Endothelial cell of umbilical vein (primary cell): ENCODE measurements at regions not wholly inside any gene's neighbourhood (a gene's known extent, or its start where the extent isn't known, plus 50 kb on each side); places are given as distances from the start of the nearest gene placed in this dataset.

Experiments
- BruUV-seq: library from RNA; stranded (reverse); fragments of 400-500 nt; replicated peaks from 2 replicates; lab custom pipeline; 2021; lab: Mats Ljungman, UMichigan
- CTCF ChIA-PET: fragments of 300-600, 350-600 bp; sonication (Branson Sonifier 250); formaldehyde crosslinking; loops from one replicate; lab custom pipeline; 2021; ENCODE audit warnings: antibody characterized with exemption, inconsistent platforms; lab: Charles Lee
- POLR2A ChIA-PET: fragments of 300-600, 350-600 bp; sonication (Branson Sonifier 250); formaldehyde crosslinking; loops from one replicate; lab custom pipeline; 2021; ENCODE audit warnings: antibody characterized with exemption, inconsistent platforms; lab: Charles Lee
- DNase-seq: peaks from one replicate; pipeline ENCODE4 v3.0.0-alpha.2; 2011; ENCODE audit warnings: low read depth, low spot score
- FAIRE-seq: peaks from 2 replicates; lab custom pipeline; 2011; peaks lifted over from hg19 to GRCh38; lab: Jason Lieb, UNC
- H2AFZ ChIP-seq: 2 replicates; pipeline ENCODE4 v1.6.0; 2012; ENCODE audit warnings: low read depth, low read length, control low read depth, inconsistent platforms
- H3K27ac ChIP-seq: 2 replicates; pipeline ENCODE4 v1.5.1; 2011; ENCODE audit warnings: low read depth, mild to moderate bottlenecking, control low read depth, low read length, moderate library complexity; ENCODE audit not compliant: insufficient read depth
- H3K27me3 ChIP-seq, 2 experiments: 2 replicates each; pipeline versions ENCODE4 v1.6.0 to v1.6.1; 2011; ENCODE audit warnings: low read length in 2 of 2, mixed read lengths in 1 of 2; ENCODE audit not compliant: control insufficient read depth in 2 of 2, insufficient read depth in 2 of 2
- H3K36me3 ChIP-seq, 2 experiments: 2 replicates in 1 of 2; 3 replicates in 1 of 2; pipeline ENCODE4 v1.5.1; 2011; ENCODE audit warnings: low read length in 2 of 2, mild to moderate bottlenecking in 1 of 2, moderate library complexity in 1 of 2; ENCODE audit not compliant: control insufficient read depth in 2 of 2, insufficient read depth in 2 of 2; ENCODE audit errors: extremely low read depth in 1 of 2
- H3K4me1 ChIP-seq: 3 replicates; pipeline ENCODE4 v1.5.1; 2011; ENCODE audit warnings: mild to moderate bottlenecking, low read length; ENCODE audit not compliant: control insufficient read depth, insufficient read depth; ENCODE audit errors: extremely low read depth
- H3K4me2 ChIP-seq: 2 replicates; pipeline ENCODE4 v1.6.1; 2011; ENCODE audit warnings: low read length, control low read depth, mixed read lengths; ENCODE audit not compliant: insufficient read depth
- H3K4me3 ChIP-seq, 3 experiments: fragments of 200-600 bp in 1 of 3; sonication (generic), shearing (Covaris generic) in 1 of 3; replicated peaks in 1 of 3; 2 replicates each; pipeline ENCODE4 v1.5.1; 2011 to 2016; ENCODE audit warnings: control low read depth in 3 of 3, low read length in 3 of 3, mild to moderate bottlenecking in 2 of 3, inconsistent platforms in 1 of 3, low read depth in 1 of 3, moderate library complexity in 1 of 3; ENCODE audit not compliant: insufficient read depth in 1 of 3
- H3K79me2 ChIP-seq: 2 replicates; pipeline ENCODE4 v1.6.0; 2012; ENCODE audit warnings: low read length, inconsistent platforms; ENCODE audit not compliant: control insufficient read depth, insufficient read depth
- H3K9ac ChIP-seq: replicated peaks from 2 replicates; pipeline ENCODE3; 2011; ENCODE audit warnings: low read length, control low read depth; ENCODE audit not compliant: insufficient read depth; ENCODE audit errors: extremely low read depth
- H3K9me1 ChIP-seq: replicated peaks from 3 replicates; pipeline ENCODE4 v1.6.0; 2011; ENCODE audit warnings: mild to moderate bottlenecking, low read length; ENCODE audit not compliant: control insufficient read depth, insufficient read depth; ENCODE audit errors: extremely low read depth
- H3K9me3 ChIP-seq: replicated peaks from 2 replicates; pipeline ENCODE4 v1.5.1; 2012; ENCODE audit warnings: low read length, inconsistent platforms; ENCODE audit not compliant: control insufficient read depth, insufficient read depth
- H4K20me1 ChIP-seq: replicated peaks from 2 replicates; pipeline ENCODE3; 2011; ENCODE audit warnings: mild to moderate bottlenecking, low read length; ENCODE audit not compliant: control insufficient read depth, insufficient read depth; ENCODE audit errors: extremely low read depth
- CTCF ChIP-seq, 2 donors: IDR thresholded peaks; 1 replicate in 1 of 2; 2 replicates in 1 of 2; pipeline ENCODE4 v1.5.1; 2011; ENCODE audit warnings: low read length in 2 of 2, mild to moderate bottlenecking in 2 of 2, moderate library complexity in 2 of 2, control low read depth in 1 of 2, inconsistent platforms in 1 of 2, low read depth in 1 of 2; ENCODE audit not compliant: insufficient read depth in 1 of 2; ENCODE audit errors: extremely low read depth in 1 of 2
- EZH2 ChIP-seq: IDR thresholded peaks from 2 replicates; pipeline ENCODE4 v1.6.1; 2012; ENCODE audit warnings: borderline replicate concordance, low read depth, mild to moderate bottlenecking, moderate library complexity, low read length, inconsistent platforms; ENCODE audit not compliant: severe bottlenecking
- FOS ChIP-seq: IDR thresholded peaks from 2 replicates; pipeline ENCODE4 v1.6.1; 2011; ENCODE audit warnings: mild to moderate bottlenecking, low read length, moderate library complexity, borderline replicate concordance; ENCODE audit not compliant: insufficient read depth
- GATA2 ChIP-seq: IDR thresholded peaks from 2 replicates; pipeline ENCODE4 v1.7.0; 2011; ENCODE audit warnings: low read depth, mild to moderate bottlenecking, moderate library complexity, mixed read lengths, low read length; ENCODE audit not compliant: insufficient read length, insufficient read depth
- JUN ChIP-seq: IDR thresholded peaks from 2 replicates; pipeline ENCODE4 v1.6.1; 2011; ENCODE audit warnings: borderline replicate concordance, low read depth; ENCODE audit not compliant: insufficient read length, insufficient read depth
- MYC ChIP-seq: IDR thresholded peaks from one replicate; pipeline ENCODE4 v1.6.1; 2011; ENCODE audit warnings: mild to moderate bottlenecking, low read depth, low read length
- POLR2A ChIP-seq: IDR thresholded peaks from 2 replicates; pipeline ENCODE4 v1.6.1; 2012; ENCODE audit warnings: low read depth, mild to moderate bottlenecking, control low read depth, low read length
- POLR2AphosphoS5 ChIP-seq: IDR thresholded peaks from 2 replicates; pipeline ENCODE4 v1.6.1; 2012; ENCODE audit warnings: low read depth, mild to moderate bottlenecking, control low read depth, low read length, moderate library complexity; ENCODE audit not compliant: insufficient read depth
- dilution Hi-C: fragments of 300-500 bp; cut with MboI; formaldehyde crosslinking; loops from one replicate; pipeline ENCODE4 v1.15.0; 2019; ENCODE audit warnings: low sequenced_read_pairs; ENCODE audit not compliant: extremely low pct_ligation_motif_present
- intact Hi-C: fragments of 100-400 bp; cut with micrococcal nuclease; formaldehyde crosslinking; loops from one replicate; pipeline ENCODE4 v1.10.0; 2022
- TF ChIP-seq, protein P1 (sequence below): IDR thresholded peaks from 2 replicates; pipeline ENCODE4 v1.6.1; 2011; ENCODE audit not compliant: insufficient read depth, insufficient read length

DNA sequence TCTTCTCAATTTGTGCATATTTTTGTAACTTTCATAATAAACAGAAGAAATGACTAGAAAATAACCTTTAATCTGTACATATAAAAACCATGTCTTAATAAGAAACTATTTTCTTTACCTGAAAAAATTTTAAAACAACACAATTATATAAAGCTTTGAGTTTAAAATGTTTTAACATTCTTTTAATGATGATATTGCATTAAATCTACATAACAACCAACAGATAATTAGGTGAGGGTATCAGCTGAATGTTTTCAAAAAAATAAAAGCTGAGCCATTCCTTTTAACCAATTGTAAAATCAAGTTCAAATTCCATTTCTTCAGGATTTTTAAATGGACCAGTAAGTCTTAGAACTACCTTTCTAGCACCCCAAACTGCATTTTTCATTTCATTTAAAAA, 1185.0 kb upstream of the CITED2 start:
- Histone ChIP-seq H3K27me3 (no peaks in the 10 kb centered on the region), H3K4me1 (no peaks in the 10 kb centered on the region), H3K27ac (no peak overlapping the region), H3K9me1 (no peaks in the 10 kb centered on the region), H3K36me3 (no peaks in the 10 kb centered on the region), H4K20me1 (no peaks in the 10 kb centered on the region), H3K9me3 (no peaks in the 10 kb centered on the region), H3K9ac (no peak overlapping the region), H3K79me2 (no peaks in the 10 kb centered on the region), H3K4me3 (no peak overlapping the region), H3K4me2 (no peak overlapping the region), H2AFZ (no peak overlapping the region)
- ChIA-PET CTCF (no interaction called here), POLR2A (no interaction called here)
- intact Hi-C loops, result no loop called here
- DNase-seq (no peak), FAIRE-seq (no peak)
- dilution Hi-C loops, result no loop called here
- TF ChIP-seq POLR2A (no peak), GATA2 (no peak)
- TF ChIP-seq, protein P1, sequence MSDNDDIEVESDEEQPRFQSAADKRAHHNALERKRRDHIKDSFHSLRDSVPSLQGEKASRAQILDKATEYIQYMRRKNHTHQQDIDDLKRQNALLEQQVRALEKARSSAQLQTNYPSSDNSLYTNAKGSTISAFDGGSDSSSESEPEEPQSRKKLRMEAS, result no peak
- no TSS peak for BruUV-seq

- H4K20me1 ChIP-seq, result no peaks in the 10 kb centered on the region
- FAIRE-seq (no peak), DNase-seq (no peak)
- no peaks in the 10 kb centered on the region for H3K79me2 ChIP-seq
- H3K27me3 ChIP-seq, result no peaks in the 10 kb centered on the region
- ChIA-PET CTCF (no interaction called here), POLR2A (no interaction called here)
- no TSS peak for BruUV-seq
- no peak overlapping the region for H2AFZ ChIP-seq
- no peak overlapping the region for H3K9ac ChIP-seq
- no peak overlapping the region for H3K27ac ChIP-seq
- no peak overlapping the region for H3K4me2 ChIP-seq
- no peaks in the 10 kb centered on the region for H3K4me1 ChIP-seq
- no peak for TF ChIP-seq GATA2
- no peak for TF ChIP-seq MYC
- no peak for TF ChIP-seq POLR2A
- TF ChIP-seq FOS, result no peak
- no peak for TF ChIP-seq JUN
- TF ChIP-seq EZH2, result no peak
- TF ChIP-seq, protein P1, result no peak
- TF ChIP-seq CTCF (IDR thresholded peaks at IDR 0.05; ENCODE audit: extremely low read depth in 1 of 2, insufficient read depth in 1 of 2, low read depth in 1 of 2, low read length in 2 of 2), result no peak
- TF ChIP-seq POLR2AphosphoS5, result no peak
- H3K9me1 ChIP-seq, result no peaks in the 10 kb centered on the region
- no peak overlapping the region for H3K4me3 ChIP-seq
- dilution Hi-C loops (no loop called here), intact Hi-C loops (no loop called here)
- H3K36me3 ChIP-seq, result no peaks in the 10 kb centered on the region
- H3K9me3 ChIP-seq, result no peaks in the 10 kb centered on the region
Observed at GRCh38 chr6:140554421-140554820, 1180.0 kb upstream of the CITED2 start.
